Activated T-cell treated with anti-CD3 and anti-CD28 coated beads for 48 hours (primary cell): ENCODE measurements at regions not wholly inside any gene's neighbourhood (a gene's known extent, or its start where the extent isn't known, plus 50 kb on each side); places are given as distances from the start of the nearest gene placed in this dataset.

Experiments
- DNase-seq: peaks from one replicate; pipeline ENCODE4 v3.0.0-alpha.2; 2020; ENCODE audit warnings: low read depth

DNA sequence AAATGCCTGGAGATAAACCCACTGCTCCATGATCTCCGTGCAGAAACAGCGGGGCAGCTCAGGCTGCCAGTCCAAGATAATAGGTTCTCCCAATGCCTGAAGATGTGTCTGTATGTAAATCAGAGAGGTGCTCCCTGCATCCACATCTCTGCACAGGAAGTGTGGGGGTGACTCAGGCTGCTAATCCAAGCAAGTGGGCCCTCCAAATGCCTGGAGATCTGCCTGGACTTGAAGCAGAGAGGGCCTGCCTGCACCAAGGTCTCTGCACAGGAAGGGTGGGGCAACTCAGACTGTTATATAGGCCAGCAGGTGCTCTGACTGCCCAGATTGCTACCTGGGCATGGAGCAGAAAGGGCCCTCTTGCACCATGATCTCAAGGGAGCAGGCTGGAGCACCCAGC is 504.7 kb downstream of the LRFN5 start:
- no peak for DNase-seq

DNA sequence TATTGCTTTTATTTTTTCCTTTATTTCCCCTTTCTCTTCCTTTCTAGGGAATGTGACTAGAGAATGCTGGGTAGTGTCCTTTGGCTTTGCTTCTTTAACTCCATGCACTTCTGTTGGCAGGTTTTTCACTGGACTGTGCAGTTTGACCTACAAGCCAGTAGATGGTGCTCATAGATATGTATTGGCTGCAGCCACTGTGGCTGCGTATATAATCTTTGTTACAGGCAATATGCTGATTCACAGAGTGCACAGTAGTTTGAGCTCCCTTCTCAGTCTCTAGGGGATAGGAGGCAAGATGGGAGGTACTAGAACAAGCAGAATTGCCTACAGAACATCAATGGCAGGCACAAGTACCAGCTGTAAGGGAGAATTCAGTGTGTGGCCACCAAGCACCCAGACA is 503.5 kb downstream of the LRFN5 start:
- DNase-seq = no peak

DNA sequence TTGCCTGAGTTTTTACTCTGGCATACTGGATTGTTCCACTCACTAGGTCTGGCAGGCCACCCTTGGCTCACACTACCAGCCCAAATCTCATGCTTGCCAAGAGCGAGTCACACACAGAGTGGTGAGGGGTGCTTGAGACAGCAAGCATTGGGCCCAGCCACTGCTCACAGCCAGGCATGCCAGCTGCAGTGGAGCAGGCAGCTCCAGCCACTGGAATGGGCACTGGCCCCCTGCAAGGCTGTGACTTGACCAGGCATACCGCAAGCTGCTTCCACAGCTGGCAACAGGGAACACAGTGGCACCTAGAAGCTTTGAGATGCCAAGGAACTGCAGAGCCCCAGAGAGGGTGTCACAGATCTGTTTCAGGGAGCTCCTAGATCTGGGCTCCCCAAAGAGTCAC is 488.5 kb downstream of the LRFN5 start:
- no peak for DNase-seq

DNA sequence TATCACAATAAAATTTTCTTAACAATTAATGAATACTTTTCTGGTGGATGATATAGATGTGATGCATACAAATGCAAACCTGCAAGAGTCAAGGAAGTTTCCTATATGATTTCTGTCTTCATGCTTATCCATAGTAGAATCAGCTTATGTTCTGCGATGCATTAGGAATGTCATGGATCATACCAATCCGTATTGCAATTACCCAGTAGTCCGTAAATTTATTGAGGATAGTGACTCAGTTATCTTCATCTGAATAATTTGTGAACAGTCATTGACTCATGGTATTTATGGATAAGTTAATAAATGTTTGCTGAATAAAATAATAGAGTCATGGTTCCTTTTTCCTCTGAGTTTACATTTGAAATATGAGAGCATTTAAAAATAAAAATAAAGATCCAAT is 483.4 kb downstream of the LRFN5 start:
- DNase-seq = no peak

DNA sequence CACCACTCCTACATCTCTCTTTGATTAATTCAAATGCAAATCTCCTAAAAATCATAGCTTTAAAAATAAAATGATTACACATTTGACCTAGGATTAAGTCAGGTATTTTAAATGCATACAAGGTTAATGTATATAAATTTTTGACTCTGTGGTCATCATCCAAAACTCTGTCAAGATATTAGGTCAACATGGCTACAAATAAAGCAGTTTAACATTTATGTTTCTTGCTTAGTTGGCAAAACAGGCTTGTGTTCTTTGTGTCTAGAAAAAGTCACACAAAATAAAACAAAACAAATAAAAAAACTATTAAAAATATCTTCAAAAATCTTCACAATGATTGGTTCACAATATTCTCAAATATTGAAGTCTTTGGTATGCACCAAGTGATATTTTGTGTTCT is 473.2 kb downstream of the LRFN5 start:
- DNase-seq = no peak

DNA sequence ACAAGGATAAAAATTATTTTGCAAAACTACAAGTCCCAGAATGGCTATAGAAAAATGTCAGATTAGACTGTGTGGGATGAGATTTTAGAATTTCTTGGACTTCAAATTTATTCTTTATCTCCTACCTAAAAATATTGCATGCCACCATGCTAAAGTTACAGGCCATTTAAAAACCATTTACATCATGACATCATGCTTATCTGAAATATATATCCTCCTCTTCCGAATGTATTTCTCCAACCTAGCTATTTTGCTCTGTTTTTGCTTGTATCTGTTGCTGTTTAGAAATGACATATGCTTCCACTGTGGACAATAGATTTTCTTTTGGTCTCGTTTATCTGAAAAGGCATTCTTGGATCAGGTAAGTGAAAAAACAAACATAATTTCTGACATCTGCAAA is 471.7 kb downstream of the LRFN5 start:
- DNase-seq = no peak

DNA sequence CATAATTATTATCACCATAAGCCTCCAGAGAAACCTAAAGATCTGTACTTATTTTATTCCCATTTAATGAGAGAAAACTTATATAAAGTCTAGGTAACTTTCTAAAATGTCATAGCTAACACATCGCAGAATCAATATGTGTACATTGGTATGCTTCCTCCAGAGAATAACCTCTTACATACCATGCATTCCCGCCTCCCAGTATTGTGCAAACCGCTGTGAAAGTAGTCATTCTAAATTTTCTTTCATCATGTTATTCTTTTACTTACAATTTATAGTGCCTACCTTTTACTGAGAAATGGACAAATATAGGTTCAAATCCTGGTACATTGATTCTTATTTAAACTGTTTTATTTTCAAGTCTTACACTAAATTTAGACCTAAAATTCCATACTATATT is 463.4 kb downstream of the LRFN5 start:
- no peak for DNase-seq

DNA sequence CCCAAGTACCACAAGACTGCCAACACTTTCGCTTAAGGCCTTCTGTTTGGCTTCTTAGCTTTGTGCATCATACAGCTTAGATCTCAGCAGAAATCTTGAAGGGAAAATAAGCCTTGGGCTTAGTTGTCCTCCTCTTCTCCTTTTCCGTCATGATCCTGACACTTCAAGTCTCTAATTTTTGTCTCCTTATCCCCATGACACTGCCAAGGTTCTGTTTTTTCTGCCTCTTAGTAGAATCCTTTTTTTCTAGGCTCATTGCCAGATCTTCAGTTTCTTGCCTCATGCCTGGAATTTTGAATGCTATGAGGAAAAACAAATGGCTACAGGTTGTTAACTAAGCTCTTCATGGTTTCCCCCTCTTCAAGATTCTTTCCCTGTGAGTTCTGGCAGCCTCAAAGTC is 450.4 kb downstream of the LRFN5 start:
- DNase-seq = no peak

DNA sequence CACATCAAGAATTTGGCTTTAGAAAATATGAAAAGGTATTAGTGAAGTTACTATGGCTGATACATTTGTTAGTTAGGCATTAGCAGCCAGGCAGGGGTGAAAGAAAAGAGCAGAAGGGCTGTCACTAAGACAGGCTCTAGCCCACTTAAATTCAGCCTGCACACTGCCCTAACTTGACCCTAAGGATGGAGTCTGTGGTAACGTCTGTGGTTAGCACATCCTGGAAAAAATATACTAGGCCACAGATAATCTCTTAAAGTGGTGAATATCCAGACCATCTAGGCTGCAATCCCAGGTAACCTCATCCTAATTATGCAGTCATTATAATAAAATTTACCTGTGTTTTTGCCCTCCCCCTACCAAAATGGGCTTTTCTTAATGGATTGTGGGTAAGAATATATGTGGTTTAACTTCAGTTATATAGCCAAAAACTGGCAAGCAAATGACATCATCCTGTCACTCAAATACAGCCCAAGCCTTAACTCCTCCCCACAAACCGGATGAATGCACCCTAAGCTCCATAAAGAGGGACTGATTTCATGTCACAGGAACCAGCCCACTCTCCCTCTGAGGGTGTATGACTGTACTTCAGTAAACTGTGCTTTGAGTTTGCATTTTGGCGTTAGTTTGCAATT is 440.9 kb downstream of the LRFN5 start:
- DNase-seq = no peak

DNA sequence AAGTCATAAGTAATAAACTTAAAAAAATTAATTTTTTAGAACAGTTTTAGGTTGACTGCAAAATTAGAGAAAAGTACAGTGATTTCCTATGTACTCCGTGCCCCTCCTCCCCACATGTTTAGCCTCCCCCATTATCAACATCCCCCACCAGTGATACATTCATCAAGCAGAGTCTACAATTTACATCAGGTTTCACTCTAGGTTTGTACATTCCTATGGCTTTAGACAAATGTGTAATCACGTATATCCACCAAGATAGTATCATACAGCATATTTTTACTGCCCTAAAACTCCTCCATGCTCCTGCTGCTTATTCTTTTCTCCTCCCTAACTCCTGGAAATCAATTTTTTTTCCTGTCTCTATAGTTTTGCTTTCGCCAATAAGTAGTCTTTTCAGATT is 438.7 kb downstream of the LRFN5 start:
- DNase-seq = no peak

DNA sequence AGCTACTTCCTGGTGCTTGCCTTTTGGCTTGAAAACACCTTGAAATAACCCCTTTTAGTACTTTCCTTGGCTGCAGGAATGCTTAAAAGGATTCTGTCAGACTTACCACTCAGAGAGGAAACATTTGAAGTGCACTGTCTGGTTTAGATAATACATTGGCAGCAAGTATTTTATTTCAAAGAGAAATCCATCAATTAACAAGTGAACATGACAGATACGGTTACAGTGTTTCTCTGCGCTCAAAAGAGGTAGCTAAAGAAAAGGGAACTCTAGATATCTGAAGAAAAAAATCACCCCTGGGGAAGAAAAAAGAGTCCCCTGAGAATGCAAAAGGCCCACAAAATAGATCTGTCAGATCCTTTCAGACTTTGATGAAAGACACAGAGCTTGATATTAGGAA is 421.9 kb downstream of the LRFN5 start:
- no peak for DNase-seq

DNA sequence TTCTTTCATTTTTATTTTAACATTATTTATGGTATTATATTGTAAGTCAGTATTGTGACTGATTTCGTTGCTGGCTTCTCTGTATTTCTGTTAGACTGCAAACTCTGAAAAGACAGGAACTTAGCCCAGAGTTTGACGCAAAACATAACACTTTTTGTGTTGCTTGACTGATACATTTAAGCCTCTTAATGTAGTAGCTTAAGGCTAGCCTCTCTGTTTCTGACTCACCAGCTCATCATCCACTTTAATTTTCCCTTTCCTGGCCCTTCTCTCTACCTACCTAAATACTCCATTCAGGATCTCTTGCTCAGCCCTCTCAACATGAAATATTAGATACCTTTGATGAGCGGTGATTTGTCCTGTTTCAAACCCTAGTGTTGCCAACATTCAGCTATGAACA is 420.6 kb downstream of the LRFN5 start:
- no peak for DNase-seq

DNA sequence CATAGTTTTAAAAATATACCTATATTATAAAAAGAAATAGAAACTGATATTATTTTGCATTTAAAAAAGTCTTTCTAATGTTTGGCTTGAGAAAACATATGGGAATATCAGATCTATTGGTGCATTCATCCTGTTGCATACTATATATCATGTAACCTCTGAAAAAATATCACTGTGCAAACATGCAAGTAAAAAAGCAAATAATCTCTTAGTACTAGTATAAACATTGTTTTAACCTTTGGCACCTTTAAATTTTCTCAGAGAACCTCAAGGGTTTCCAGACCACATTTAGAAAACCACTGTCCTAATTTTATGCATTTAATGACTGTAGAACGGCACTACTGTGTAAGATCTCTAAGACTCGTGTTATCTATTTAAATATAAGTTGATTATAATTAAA is 416.8 kb downstream of the LRFN5 start:
- no peak for DNase-seq

DNA sequence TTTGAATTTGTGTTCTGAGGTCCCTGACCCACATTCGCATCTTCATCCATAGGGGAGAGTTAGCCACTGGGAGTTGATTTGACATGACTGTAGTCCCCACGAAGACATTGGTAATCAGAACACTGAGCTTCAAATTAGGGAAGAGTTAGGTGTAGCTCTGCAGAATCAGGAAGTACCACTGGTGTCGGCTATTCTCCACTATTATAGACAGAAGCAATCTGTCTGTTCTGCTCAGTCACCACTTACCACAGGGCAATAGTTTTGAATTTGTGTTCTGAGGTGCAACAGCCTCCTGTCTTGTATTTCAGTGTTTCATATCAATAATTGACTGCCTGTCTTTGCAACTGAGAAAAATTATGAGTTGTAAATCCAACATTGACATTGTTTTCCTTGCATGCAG is 407.6 kb downstream of the LRFN5 start:
- DNase-seq = no peak

DNA sequence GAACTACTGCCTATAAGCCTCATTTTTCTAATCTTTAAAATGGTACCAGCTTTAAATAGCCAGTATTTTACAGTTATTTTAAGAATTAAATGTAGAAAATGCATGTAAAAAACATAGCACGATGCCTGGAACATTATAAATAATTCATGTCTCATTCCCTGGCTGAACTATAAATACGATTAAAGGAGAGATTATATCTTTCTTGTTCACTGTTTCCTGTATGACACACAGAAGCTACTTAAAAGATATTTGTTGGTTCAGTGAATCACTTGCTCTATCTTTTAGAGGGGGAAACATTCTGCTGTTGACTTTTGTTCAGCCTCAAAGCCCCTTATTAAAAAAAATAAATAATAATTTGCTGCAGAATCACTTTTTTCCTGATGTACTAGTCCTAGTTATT is 406.9 kb downstream of the LRFN5 start:
- no peak for DNase-seq

DNA sequence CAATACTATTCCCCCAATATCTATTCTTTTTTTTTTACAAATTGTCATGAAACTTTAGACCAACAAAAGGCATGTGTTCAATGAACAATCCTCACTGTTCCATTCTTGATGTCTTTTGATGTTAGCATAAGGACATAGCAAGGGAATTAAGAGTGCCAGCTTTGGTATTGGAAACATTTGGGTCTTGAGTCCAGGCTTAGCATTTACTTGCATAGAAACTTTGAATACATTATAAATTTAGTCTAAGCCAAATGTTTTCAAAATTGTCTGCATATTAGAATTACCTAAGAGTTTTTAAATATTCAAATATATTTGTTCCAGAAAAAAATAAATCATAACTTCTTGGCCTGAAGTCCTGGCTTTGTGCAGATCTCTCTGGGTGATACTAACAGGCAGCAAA is 406.5 kb downstream of the LRFN5 start:
- no peak for DNase-seq

DNA sequence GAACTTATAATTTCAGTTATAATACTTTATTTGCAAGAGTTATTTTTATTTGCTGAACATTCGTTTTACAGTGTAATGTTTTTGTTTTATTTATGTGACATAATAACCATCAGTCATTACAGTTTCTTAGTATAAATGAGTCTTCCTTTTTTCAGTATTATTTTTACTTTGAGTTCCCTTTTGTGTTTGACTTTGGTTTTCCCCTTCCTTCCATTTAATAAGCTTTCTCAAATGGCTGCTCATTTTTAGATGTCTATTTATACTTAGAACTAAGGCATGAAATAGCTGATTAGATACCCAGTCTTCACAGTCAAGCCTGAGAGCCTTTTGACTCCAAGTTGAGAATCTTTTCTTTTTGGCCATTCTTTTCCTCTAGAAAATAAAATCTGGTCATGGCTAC is 404.5 kb downstream of the LRFN5 start:
- DNase-seq = no peak

DNA sequence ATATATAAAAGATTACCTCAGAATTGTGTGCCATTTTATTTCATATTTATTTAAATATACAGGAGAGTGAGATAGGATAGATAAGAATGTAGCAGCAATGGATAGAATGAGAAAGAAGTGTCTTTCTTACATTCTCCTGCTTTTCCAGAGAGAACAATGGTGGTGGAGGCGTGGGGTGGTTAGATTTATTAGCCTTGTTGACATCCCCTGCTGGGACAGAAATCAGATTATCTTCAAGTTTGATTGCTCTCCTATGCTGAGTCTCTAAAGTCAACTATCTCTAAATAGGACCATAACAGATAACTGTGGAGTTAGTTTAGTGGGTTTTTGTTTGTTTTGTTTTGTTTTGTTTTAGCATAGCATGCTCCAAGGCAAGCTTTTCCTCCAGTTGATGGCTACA is 397.6 kb downstream of the LRFN5 start:
- DNase-seq = no peak

DNA sequence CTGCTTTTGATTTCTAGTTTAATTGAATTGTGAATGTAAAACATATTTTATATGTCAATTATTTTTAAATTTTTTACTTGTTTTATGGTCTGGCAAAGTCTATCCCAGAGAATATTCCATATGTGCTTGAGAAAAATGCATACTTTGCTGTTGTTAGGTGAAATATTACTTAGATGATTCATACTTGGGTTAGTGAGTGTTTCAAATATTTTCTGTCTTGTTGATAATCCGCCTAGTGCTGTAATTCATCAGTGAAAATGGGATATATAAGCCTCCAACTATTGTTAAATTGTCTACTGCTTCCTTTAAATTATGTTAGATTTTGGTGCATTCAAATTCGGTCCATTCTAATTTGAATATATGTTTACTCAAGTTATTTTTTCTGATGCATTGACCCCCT is 395.5 kb downstream of the LRFN5 start:
- DNase-seq = no peak

DNA sequence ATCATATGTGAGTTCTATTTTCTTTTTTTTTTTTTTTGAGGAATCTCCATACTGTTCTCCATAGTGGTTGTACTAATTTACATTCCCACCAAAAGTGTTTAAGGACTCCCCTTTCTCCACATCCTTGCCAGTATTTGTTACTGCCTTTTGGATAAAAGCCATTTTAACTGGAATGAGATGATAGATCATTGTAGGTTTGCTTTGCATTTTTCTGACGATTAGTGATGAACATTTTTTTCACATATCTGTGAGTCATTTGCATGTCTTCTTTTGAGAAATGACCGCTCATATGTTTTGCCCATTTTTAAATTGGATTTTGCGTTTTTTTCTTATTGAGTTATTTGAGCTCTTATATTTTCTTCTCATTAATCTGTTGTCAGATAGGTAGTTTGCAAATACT is 394.8 kb downstream of the LRFN5 start:
- no peak for DNase-seq

DNA sequence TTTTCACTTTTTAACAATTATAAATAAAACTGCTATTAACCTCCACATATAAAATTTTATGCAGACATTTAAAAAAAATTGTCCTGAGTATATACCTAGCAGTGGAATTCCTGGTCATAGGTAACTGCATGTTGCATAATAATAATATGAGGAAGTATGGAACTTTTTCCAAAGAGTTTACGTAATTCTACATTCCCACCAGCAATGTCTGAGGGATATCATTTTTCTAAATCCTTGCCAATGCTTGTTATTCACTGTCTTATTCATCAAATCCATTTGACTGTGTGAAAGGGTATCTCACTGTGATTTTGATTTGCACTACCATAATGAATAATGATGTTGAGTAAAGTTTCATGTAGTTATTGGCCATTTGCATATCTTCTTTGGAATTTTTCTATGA is 393.8 kb downstream of the LRFN5 start:
- no peak for DNase-seq

DNA sequence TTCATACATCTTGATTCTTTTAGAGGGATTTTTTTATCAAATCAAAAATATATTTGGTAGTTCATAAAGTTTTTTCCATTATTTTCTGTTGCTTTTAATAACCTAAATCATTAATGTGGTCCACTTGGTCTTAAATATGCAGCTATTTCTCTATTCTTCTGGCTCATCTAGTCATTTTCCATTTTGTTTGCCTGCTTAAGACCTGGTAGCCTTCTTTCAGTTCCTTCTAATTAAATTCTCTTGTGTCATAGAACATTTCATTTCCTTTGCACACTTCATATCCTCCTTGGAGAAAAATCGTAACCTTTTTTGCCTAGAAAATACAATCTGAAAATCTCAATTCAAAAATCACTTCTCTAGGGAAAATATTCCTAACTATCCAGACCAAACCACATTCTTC is 387.0 kb downstream of the LRFN5 start:
- DNase-seq = no peak

DNA sequence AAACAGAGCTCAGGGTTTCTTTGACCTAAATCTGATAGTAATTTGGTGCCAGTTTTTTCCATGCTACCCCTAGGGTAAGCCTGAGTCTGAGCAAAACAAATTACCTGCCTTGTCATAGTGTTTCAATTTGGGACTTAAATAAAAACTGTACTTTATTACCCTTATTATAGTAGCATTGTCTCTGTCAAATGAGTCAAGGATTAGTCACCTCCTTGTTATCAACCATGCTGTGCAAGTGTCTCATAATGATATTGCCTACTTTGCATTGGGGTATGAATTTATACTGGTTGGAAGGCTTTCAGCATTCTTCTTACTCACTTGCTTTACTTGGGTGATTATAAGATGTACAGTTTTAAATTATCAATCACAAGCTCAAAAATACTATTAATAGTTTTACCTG is 380.0 kb downstream of the LRFN5 start:
- no peak for DNase-seq

DNA sequence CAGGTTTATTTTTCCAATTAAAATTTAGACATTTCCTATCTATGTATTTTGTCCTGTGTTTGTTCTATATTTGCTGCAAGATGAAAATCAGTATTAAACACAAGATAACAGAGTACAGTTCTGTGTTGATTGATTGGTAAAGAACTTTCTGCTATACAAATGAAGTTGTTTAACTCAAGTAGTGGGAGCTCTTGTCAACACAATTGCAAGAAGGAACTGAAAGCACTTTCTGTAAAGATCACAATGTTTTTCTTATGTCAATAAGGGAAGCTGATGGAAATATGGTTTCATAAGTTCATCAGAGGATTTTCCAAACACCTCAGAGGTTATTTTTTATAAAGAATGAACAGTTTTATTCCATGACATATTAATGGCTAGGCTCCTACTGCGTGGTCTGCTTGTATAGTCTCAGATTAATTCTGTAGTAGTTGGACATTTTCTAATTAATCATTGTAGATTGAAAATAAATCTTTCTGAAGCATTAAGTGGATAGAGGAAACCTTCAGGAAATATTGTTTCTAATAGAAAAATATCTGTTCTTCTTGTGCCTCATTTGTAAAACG is 379.5 kb downstream of the LRFN5 start:
- no peak for DNase-seq

DNA sequence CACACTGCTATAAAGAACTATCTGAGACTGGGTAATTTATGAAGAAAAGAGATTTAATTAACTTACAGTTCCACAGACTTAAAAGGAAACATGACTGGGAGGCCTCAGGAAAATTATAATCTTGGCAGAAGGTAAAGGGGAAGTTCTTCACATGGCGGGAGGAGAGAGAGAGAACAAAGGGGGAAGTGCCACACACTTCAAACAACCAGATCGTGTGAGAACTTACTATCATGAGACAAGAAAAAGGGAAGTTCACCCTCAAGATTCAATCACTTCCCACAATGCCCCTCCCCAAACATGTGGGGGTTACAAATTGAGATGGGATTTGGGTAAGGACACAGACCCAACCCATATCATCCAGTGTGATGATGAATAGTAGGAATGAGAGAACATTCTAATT is 366.5 kb downstream of the LRFN5 start:
- no peak for DNase-seq
